Kidney epithelial cell (primary cell): ENCODE measurements at regions not wholly inside any gene's neighbourhood (a gene's known extent, or its start where the extent isn't known, plus 50 kb on each side); places are given as distances from the start of the nearest gene placed in this dataset.

Experiments used
- DNase-seq: peaks from one replicate; pipeline ENCODE4 v3.0.0-alpha.2; 2010; ENCODE audit warnings: low read depth
- H3K27me3 ChIP-seq: 2 replicates; pipeline ENCODE4 v1.6.0; 2011; ENCODE audit warnings: low read length; ENCODE audit not compliant: control insufficient read depth, insufficient read depth
- H3K36me3 ChIP-seq: 2 replicates; pipeline ENCODE4 v1.5.1; 2011; ENCODE audit warnings: low read length; ENCODE audit not compliant: control insufficient read depth, insufficient read depth
- H3K4me3 ChIP-seq: 2 replicates; pipeline ENCODE4 v1.5.1; 2011; ENCODE audit warnings: low read depth, mild to moderate bottlenecking, control low read depth, low read length
- CTCF ChIP-seq: IDR thresholded peaks from 2 replicates; pipeline ENCODE4 v1.5.1; 2011; ENCODE audit warnings: mild to moderate bottlenecking, moderate library complexity, low read length, control low read depth, inconsistent platforms; ENCODE audit not compliant: insufficient read depth, poor library complexity, severe bottlenecking

GRCh38 chr20:57830515-57830895 is 120.7 kb upstream of the PMEPA1 start:
- Histone ChIP-seq H3K36me3 (no peaks in the 10 kb centered on the region), H3K27me3 (peaks cover 7% of the 10 kb centered on the region), H3K4me3 (no peak overlapping the region)
- no peak for DNase-seq
- no peak for TF ChIP-seq CTCF

DNA sequence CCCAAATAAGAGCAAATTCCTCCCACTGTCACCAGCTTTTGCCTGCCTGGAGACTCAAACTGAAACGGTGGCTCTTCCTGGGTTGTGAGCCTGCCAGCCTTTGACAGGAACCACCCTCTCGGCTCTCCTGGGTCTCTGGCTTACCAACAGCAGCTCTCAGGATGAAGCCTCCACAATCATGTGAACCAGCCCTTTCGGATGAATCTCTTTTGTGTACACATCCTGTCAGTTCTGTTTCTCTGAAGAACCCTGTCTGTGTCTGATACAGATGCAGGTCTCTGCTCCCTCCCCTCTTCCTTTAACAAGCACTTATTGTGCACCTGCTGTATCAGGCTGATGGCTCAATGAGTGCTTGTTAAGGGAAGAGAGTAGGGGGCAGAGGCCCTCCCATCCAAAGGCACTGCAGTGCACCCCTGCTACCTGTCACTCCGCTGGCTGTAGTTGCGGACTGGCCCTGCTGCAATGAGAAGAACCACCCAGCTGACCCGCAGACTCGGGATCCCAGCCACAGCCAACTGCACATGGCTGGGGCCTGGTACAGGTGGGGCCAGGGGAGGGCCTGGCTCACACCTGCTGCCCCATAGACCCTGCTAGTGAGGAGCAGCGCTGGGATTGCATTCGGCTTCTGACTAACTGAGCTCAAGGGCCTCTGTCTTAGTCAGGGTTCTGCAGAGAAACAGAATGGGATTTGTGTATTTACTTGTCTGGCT is 120.1 kb upstream of the PMEPA1 start:
- DNase-seq: no peak
- no peak overlapping the region for H3K4me3 ChIP-seq
- peaks cover 5% of the 10 kb centered on the region for H3K27me3 ChIP-seq
- H3K36me3 ChIP-seq: no peaks in the 10 kb centered on the region
- TF ChIP-seq CTCF: no peak

DNA sequence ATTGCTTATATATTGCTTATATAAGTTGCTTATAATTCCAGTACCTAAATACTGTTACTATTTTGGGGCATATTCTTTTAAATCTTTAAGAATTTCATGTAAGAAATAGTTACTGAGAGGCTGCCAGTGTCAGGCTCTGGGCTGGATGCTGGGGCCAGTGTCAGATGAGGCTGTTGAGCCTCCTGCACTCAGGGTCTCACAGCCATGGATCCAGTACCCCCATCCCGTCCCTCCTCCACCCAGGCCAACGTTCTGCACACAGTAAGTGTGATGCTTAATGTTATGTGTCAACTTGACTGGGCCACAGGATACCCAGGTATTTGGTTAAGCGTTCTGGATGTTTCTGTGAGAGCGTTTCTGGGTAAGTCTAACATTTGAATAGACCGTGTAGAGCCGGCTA is 119.5 kb upstream of the PMEPA1 start:
- Histone ChIP-seq H3K4me3 (no peak overlapping the region), H3K36me3 (no peaks in the 10 kb centered on the region), H3K27me3 (peaks cover 5% of the 10 kb centered on the region)
- DNase-seq: no peak
- no peak for TF ChIP-seq CTCF

DNA sequence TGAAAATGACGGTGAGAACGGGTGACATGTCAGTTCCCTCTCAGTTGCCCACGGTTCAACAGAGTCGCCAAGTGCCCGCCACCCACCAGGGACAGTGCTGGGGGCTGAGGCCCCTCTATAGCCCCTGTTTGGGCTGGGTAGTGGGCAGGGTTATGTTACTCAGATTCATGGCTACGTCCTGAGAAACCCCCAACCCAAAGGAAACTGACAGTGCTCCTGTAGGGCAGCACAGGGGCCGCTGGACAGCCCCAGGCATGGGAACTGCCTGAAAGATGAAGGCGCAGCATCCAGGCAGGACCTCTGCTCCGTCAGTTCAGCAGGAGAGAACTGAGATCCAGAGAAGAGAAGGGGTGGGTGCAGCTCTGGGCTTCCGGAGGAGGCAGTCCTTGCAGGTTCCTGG is 118.9 kb upstream of the PMEPA1 start:
- no peak for DNase-seq
- TF ChIP-seq CTCF: no peak
- Histone ChIP-seq H3K27me3 (peaks cover 3% of the 10 kb centered on the region), H3K36me3 (no peaks in the 10 kb centered on the region), H3K4me3 (no peak overlapping the region)

GRCh38 chr20:57826666-57827287 is 117.0 kb upstream of the PMEPA1 start:
- H3K36me3 ChIP-seq: no peaks in the 10 kb centered on the region
- no peak for DNase-seq
- no peak for TF ChIP-seq CTCF
- no peak overlapping the region for H3K4me3 ChIP-seq
- peaks cover 3% of the 10 kb centered on the region for H3K27me3 ChIP-seq

- Histone ChIP-seq H3K36me3 (no peaks in the 10 kb centered on the region), H3K4me3 (no peak overlapping the region), H3K27me3 (no peaks in the 10 kb centered on the region)
- no peak for DNase-seq
- TF ChIP-seq CTCF: no peak
These were observed 115.1 kb upstream of the PMEPA1 start for GRCh38 chr20:57824909-57825308.
